ENCODE measurements at regions not wholly inside any gene's neighbourhood (a gene's known extent, or its start where the extent isn't known, plus 50 kb on each side); places are given as distances from the start of the nearest gene placed in this dataset.

DNA sequence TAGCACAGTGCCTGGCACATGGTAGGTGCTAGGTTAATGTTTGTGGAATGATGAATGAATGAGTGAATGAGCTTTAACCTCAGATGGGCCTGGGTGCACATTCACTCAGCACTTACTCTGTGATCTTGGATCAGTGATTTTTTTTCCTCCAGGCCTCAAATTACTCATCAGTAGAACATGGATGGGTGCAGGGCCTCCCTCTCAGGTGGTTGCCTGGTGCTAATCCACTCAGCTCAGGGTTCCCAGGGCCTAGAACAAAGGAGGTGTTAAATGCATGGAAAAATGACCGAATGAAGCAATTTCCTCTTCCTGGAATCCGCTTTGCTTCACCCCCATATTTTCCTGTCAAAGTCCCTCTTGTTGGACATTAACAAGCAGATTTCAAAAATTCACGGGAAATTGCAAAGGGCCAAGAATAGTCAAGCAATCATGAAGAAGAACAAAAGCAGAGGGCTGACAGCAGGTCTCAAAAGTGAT is 93.5 kb downstream of the MYEOV start:
- Histone ChIP-seq H3K9ac (ENCODE audit: low read length) (no peak overlapping the region), H3K36me3 (ENCODE audit: control insufficient read depth in 1 of 2, insufficient read depth in 2 of 2, low read length in 2 of 2) (no peaks in the 10 kb centered on the region), H3K4me1 (ENCODE audit: control insufficient read depth in 1 of 2, insufficient read depth in 2 of 2, low read length in 2 of 2) (peaks cover 0 to 8% of the 10 kb centered on the region in 2 experiments; a peak in 2 of 4 replicates), H4K20me1 (ENCODE audit: insufficient read depth) (no peaks in the 10 kb centered on the region), H2AFZ (ENCODE audit: low read depth, low read length, poor library complexity, severe bottlenecking) (no peak overlapping the region), H3K27me3 (ENCODE audit: insufficient read depth, low read length) (no peaks in the 10 kb centered on the region), H3K9me3 (ENCODE audit: control insufficient read depth in 1 of 2, insufficient read depth in 1 of 2, low read depth in 1 of 2, low read length in 2 of 2) (peaks cover 0 to 18% of the 10 kb centered on the region in 2 experiments; a peak in 1 of 4 replicates), H3K4me2 (ENCODE audit: low read length) (no peak overlapping the region), H3K4me3 (replicated peaks in 1 of 2; ENCODE audit: low read depth in 1 of 2, low read length in 2 of 2) (no peak overlapping the region), H3K9me2 (ENCODE audit: insufficient read depth) (no peaks in the 10 kb centered on the region), H3K27ac (ENCODE audit: low read depth, low read length) (no peak overlapping the region), H3K79me2 (ENCODE audit: insufficient read depth, low read length) (no peaks in the 10 kb centered on the region)
- ChIA-PET CTCF (no interaction called here), RAD21 (ENCODE audit: low non-redundant PET in 1 of 2, low total read pairs in 2 of 2, uncharacterized antibody in 2 of 2, unreplicated experiment in 2 of 2) (no interaction called here), POLR2A (no interaction called here)
- BruUV-seq (replicated peaks), result no TSS peak
- no peak for ATAC-seq
- DNase-seq (ENCODE audit: low read depth, low spot score), result no peak
- intact Hi-C loops (cut with micrococcal nuclease), result no loop called here
- TF ChIP-seq SRF (IDR thresholded peaks at IDR 0.05; ENCODE audit: low read depth), result no peak
- TF ChIP-seq EGR1 (IDR thresholded peaks at IDR 0.05; ENCODE audit: low read depth), result no peak
- no peak for TF ChIP-seq CTCF (IDR thresholded peaks at IDR 0.05 in 2 of 3, conservative IDR thresholded peaks at IDR 0.05 in 1 of 3; ENCODE audit: borderline replicate concordance in 1 of 3, insufficient read depth in 1 of 3, low read depth in 2 of 3, low read length in 2 of 3)
- TF ChIP-seq ZBTB33 (IDR thresholded peaks at IDR 0.05; ENCODE audit: extremely low read depth, insufficient replicate concordance, low read length), result no peak
- TF ChIP-seq EZH2phosphoT487 (IDR thresholded peaks at IDR 0.05; ENCODE audit: borderline replicate concordance), result no peak
- TF ChIP-seq CEBPB (IDR thresholded peaks at IDR 0.05; ENCODE audit: low read depth), result no peak
- TF ChIP-seq JUND (IDR thresholded peaks at IDR 0.05), result no peak
- no peak for TF ChIP-seq CBX3 (IDR thresholded peaks at IDR 0.05; ENCODE audit: low read depth)
- no peak for TF ChIP-seq ZFX (IDR thresholded peaks at IDR 0.05)
- no peak for TF ChIP-seq SP1 (IDR thresholded peaks at IDR 0.05; ENCODE audit: low read depth)
- no peak for TF ChIP-seq POLR2AphosphoS5 (IDR thresholded peaks at IDR 0.05; ENCODE audit: low read depth, low read length)
- TF ChIP-seq EZH2 (IDR thresholded peaks at IDR 0.05), result no peak
